Lower lobe of right lung (tissue), 2 donors: ENCODE measurements at regions not wholly inside any gene's neighbourhood (a gene's known extent, or its start where the extent isn't known, plus 50 kb on each side); places are given as distances from the start of the nearest gene placed in this dataset.

ENCODE experiments used
- ATAC-seq, 2 donors: fragments of 200-7000 bp; cut with Tn5 transposase; one replicate each; pipeline ENCODE4 v1.9.1; 2020 to 2022; ENCODE audit warnings: mild to moderate bottlenecking in 2 of 2, moderate library complexity in 2 of 2
- DNase-seq: peaks from one replicate; pipeline ENCODE4 v3.0.0-alpha.2; 2020
- H3K27ac ChIP-seq: fragments of 200-600 bp; one replicate; pipeline ENCODE4 v1.8.0; 2022
- H3K27me3 ChIP-seq: fragments of 200-600 bp; one replicate; pipeline ENCODE4 v1.8.0; 2022; ENCODE audit warnings: low read depth
- H3K36me3 ChIP-seq: fragments of 200-600 bp; one replicate; pipeline ENCODE4 v1.8.0; 2022; ENCODE audit warnings: mild to moderate bottlenecking
- H3K4me1 ChIP-seq: fragments of 200-600 bp; one replicate; pipeline ENCODE4 v1.8.0; 2022
- H3K4me3 ChIP-seq: fragments of 200-600 bp; one replicate; pipeline ENCODE4 v1.8.0; 2022; ENCODE audit warnings: mild to moderate bottlenecking
- H3K9me3 ChIP-seq: fragments of 200-600 bp; one replicate; pipeline ENCODE4 v1.8.0; 2022
- CTCF ChIP-seq: fragments of 200-600 bp; IDR thresholded peaks from one replicate; pipeline ENCODE4 v1.8.0; 2022; ENCODE audit warnings: antibody characterized with exemption, mild to moderate bottlenecking
- intact Hi-C: fragments of 100-400 bp; cut with DNase I; formaldehyde crosslinking; loops from one replicate; pipeline ENCODE4 v1.11.0; 2022
- donor health status: DM: no; HTN: yes; CAD: no; lungs with severe emphysema.

- Histone ChIP-seq H3K27ac (no peak overlapping the region), H3K36me3 (no peaks in the 10 kb centered on the region), H3K27me3 (no peaks in the 10 kb centered on the region), H3K4me1 (no peaks in the 10 kb centered on the region), H3K9me3 (no peaks in the 10 kb centered on the region), H3K4me3 (no peak overlapping the region)
- no peak for TF ChIP-seq CTCF
- no peak for DNase-seq
- intact Hi-C loops, result no loop called here
- peak in 1 of 2 donors; percentile 16 for ATAC-seq
These were observed 2637.4 kb downstream of the ARAP2 start for GRCh38 chr4:33606951-33607350.

DNA sequence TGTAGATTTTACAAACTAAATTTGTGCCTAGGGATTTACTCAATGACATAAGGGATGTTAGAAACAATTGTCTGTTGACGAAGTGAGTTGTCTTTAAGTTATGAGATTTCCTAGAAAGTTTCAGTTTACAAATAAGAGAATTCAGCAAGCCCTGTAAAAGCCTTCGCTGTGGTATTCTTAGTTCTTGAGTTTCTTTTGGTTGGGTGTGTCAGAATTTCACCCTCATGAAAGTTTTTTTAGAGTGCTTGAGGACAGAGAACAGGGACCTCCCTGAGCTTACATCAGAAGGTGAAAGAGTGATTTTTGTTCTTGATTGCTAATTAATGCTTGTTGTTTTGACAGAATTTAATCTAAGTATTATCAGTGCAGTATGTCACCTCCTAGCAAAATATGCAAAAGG lies 2628.2 kb downstream of the ARAP2 start:
- intact Hi-C loops, result no loop called here
- ATAC-seq, result no peak

GRCh38 chr4:33625748-33626147 lies 2618.6 kb downstream of the ARAP2 start:
- Histone ChIP-seq H3K36me3 (no peaks in the 10 kb centered on the region), H3K4me3 (no peak overlapping the region), H3K9me3 (no peaks in the 10 kb centered on the region), H3K27me3 (no peaks in the 10 kb centered on the region), H3K4me1 (no peaks in the 10 kb centered on the region), H3K27ac (no peak overlapping the region)
- intact Hi-C loops, result no loop called here
- TF ChIP-seq CTCF, result no peak
- no peak for ATAC-seq
- no peak for DNase-seq

More for the DNA sequence above, 2628.2 kb downstream of the ARAP2 start:
- DNase-seq, result no peak
- H3K27me3 ChIP-seq, result no peaks in the 10 kb centered on the region
- no peak overlapping the region for H3K27ac ChIP-seq
- H3K36me3 ChIP-seq, result no peaks in the 10 kb centered on the region
- no peak for TF ChIP-seq CTCF
- H3K4me1 ChIP-seq, result no peaks in the 10 kb centered on the region
- no peak overlapping the region for H3K4me3 ChIP-seq
- H3K9me3 ChIP-seq, result no peaks in the 10 kb centered on the region

- Histone ChIP-seq H3K9me3 (no peaks in the 10 kb centered on the region), H3K27me3 (no peaks in the 10 kb centered on the region), H3K27ac (no peak overlapping the region), H3K36me3 (no peaks in the 10 kb centered on the region), H3K4me1 (no peaks in the 10 kb centered on the region), H3K4me3 (no peak overlapping the region)
- ATAC-seq (no peak), DNase-seq (no peak)
- no peak for TF ChIP-seq CTCF
- intact Hi-C loops, result no loop called here
These were observed 2618.1 kb downstream of the ARAP2 start for GRCh38 chr4:33626221-33626620.

- no peak for TF ChIP-seq CTCF
- DNase-seq, result no peak
These were observed 2616.0 kb downstream of the ARAP2 start for GRCh38 chr4:33628296-33628695.

DNA sequence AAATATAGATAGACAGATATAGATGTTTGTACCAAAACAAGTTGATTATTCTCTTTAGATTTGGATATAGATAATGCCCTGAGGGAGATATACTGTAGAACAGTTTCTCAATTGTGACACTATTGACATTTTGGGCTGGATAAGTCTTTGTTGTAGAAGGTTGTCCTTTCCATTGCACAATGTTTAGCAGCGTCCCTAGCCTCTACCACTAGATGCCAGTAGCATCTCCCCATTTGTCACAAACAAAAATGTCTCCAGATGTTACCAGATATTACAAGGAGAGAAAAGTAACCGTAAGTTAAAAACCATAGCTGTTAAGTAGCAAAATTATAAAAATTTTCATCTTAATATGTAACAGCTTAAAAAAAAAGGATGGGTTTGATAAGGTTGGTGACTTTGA lies 2595.3 kb downstream of the ARAP2 start:
- Histone ChIP-seq H3K27me3 (no peaks in the 10 kb centered on the region), H3K4me1 (no peaks in the 10 kb centered on the region), H3K9me3 (no peaks in the 10 kb centered on the region), H3K36me3 (no peaks in the 10 kb centered on the region), H3K27ac (no peak overlapping the region), H3K4me3 (no peak overlapping the region)
- DNase-seq, result no peak
- peak; percentile 20 for TF ChIP-seq CTCF
- ATAC-seq, result no peak
- intact Hi-C loops, result no loop called here

More at GRCh38 chr4:33628296-33628695, 2616.0 kb downstream of the ARAP2 start:
- Histone ChIP-seq H3K27me3 (no peaks in the 10 kb centered on the region), H3K27ac (no peak overlapping the region), H3K4me3 (no peak overlapping the region), H3K36me3 (no peaks in the 10 kb centered on the region), H3K4me1 (no peaks in the 10 kb centered on the region), H3K9me3 (no peaks in the 10 kb centered on the region)
- intact Hi-C loops, result no loop called here
- no peak for ATAC-seq
